ENCODE measurements at regions not wholly inside any gene's neighbourhood (a gene's known extent, or its start where the extent isn't known, plus 50 kb on each side); places are given as distances from the start of the nearest gene placed in this dataset.

- TF ChIP-seq CTCF (IDR thresholded peaks at IDR 0.05; ENCODE audit: poor library complexity, severe bottlenecking) (no peak), MXI1 (conservative IDR thresholded peaks at IDR 0.05; ENCODE audit: poor library complexity, severe bottlenecking) (no peak), EZH2 (IDR thresholded peaks at IDR 0.05; ENCODE audit: borderline replicate concordance, insufficient read depth, low read length, poor library complexity, severe bottlenecking) (no peak), TAF1 (IDR thresholded peaks at IDR 0.05; ENCODE audit: low read depth) (no peak), POLR2AphosphoS5 (IDR thresholded peaks at IDR 0.05) (no peak)
These were observed 162.1 kb upstream of the SH3BP4 start for GRCh38 chr2:234789556-234790325.
